NCI-H345 (cell line): ENCODE measurements at regions not wholly inside any gene's neighbourhood (a gene's known extent, or its start where the extent isn't known, plus 50 kb on each side); places are given as distances from the start of the nearest gene placed in this dataset.
A peak's percentile ranks its signal among the peaks of the same experiment; 100 is the strongest.
"Not testable (repeated sequence)": the region's sequence is repeated elsewhere in the genome, so short reads cannot be mapped to it uniquely, and the experiment has no call there.

Experiments used
- DNase-seq: peaks from one replicate; lab custom pipeline; 2025; lab: John Stamatoyannopoulos, UW

GRCh38 chr18:70808481-70809056 is 519.7 kb downstream of the SOCS6 start:
- no peak for DNase-seq

- DNase-seq = peak; percentile 73
These were observed 493.1 kb downstream of the SOCS6 start for GRCh38 chr18:70781860-70782453.

- DNase-seq = not testable (repeated sequence)
These were observed 477.4 kb downstream of the SOCS6 start for GRCh38 chr18:70766254-70766653.

GRCh38 chr18:70762812-70763211 is 474.0 kb downstream of the SOCS6 start:
- no peak for DNase-seq

- no peak for DNase-seq
These were observed 469.9 kb downstream of the SOCS6 start for GRCh38 chr18:70758780-70759179.

GRCh38 chr18:70754486-70754885 is 465.6 kb downstream of the SOCS6 start:
- no peak for DNase-seq

GRCh38 chr18:70732916-70733315 is 444.1 kb downstream of the SOCS6 start:
- no peak for DNase-seq

- DNase-seq = peak; percentile 61
These were observed 443.3 kb downstream of the SOCS6 start for GRCh38 chr18:70732188-70732587.

GRCh38 chr18:70720607-70721006 is 431.8 kb downstream of the SOCS6 start:
- no peak for DNase-seq

- DNase-seq = no peak
These were observed 420.9 kb downstream of the SOCS6 start for GRCh38 chr18:70709720-70710119.

- no peak for DNase-seq
These were observed 420.3 kb downstream of the SOCS6 start for GRCh38 chr18:70709144-70709543.

GRCh38 chr18:70705831-70706416 is 417.1 kb downstream of the SOCS6 start:
- DNase-seq = no peak

- DNase-seq = no peak
These were observed 411.7 kb downstream of the SOCS6 start for GRCh38 chr18:70700496-70700895.

GRCh38 chr18:70698574-70698973 is 409.7 kb downstream of the SOCS6 start:
- DNase-seq = no peak

GRCh38 chr18:70693246-70693645 is 404.4 kb downstream of the SOCS6 start:
- peak; percentile 80 for DNase-seq

GRCh38 chr18:70689765-70690164 is 400.9 kb downstream of the SOCS6 start:
- DNase-seq = not testable (repeated sequence)

- no peak for DNase-seq
These were observed 399.4 kb downstream of the SOCS6 start for GRCh38 chr18:70688286-70688685.

- DNase-seq = no peak
These were observed 396.0 kb downstream of the SOCS6 start for GRCh38 chr18:70684821-70685220.

GRCh38 chr18:70683263-70683662 is 394.4 kb downstream of the SOCS6 start:
- no peak for DNase-seq

- no peak for DNase-seq
These were observed 386.1 kb downstream of the SOCS6 start for GRCh38 chr18:70674896-70675295.

- no peak for DNase-seq
These were observed 385.0 kb downstream of the SOCS6 start for GRCh38 chr18:70673831-70674230.

GRCh38 chr18:70672581-70672980 is 383.7 kb downstream of the SOCS6 start:
- no peak for DNase-seq

GRCh38 chr18:70671889-70672565 is 383.2 kb downstream of the SOCS6 start:
- DNase-seq = no peak
